Right lobe of liver (tissue), 6 donors: ENCODE measurements at regions not wholly inside any gene's neighbourhood (a gene's known extent, or its start where the extent isn't known, plus 50 kb on each side); places are given as distances from the start of the nearest gene placed in this dataset.

Experiments
- ATAC-seq, 4 donors: fragments of 200-7000 bp; cut with Tn5 transposase; one replicate each; pipeline ENCODE4 v1.9.1; 2020; ENCODE audit warnings: mild to moderate bottlenecking in 4 of 4, moderate library complexity in 4 of 4
- DNase-seq, 3 donors: peaks; one replicate each; pipeline ENCODE4 v3.0.0-alpha.2; 2020
- H3K27ac ChIP-seq, 3 donors: fragments of 200-600 bp; one replicate each; pipeline ENCODE4 v1.8.0; 2022
- H3K27me3 ChIP-seq, 2 donors: fragments of 200-600 bp; one replicate each; pipeline ENCODE4 v1.8.0; 2022
- H3K36me3 ChIP-seq, 4 donors: fragments of 200-600 bp; sonication (generic) in 1 of 4; one replicate each; pipeline versions ENCODE4 v1.5.1 to v1.8.0; 2017 to 2022; ENCODE audit warnings: control low read depth in 1 of 4
- H3K4me1 ChIP-seq, 4 donors: fragments of 200-600 bp; sonication (generic) in 1 of 4; one replicate each; pipeline versions ENCODE4 v1.5.1 to v1.8.0; 2017 to 2022; ENCODE audit warnings: control low read depth in 1 of 4
- H3K4me3 ChIP-seq, 3 donors: fragments of 200-600 bp; one replicate each; pipeline ENCODE4 v1.8.0; 2022
- H3K9me3 ChIP-seq, 4 donors: fragments of 200-600 bp; sonication (generic) in 1 of 4; one replicate each; pipeline versions ENCODE4 v1.5.1 to v1.8.0; 2017 to 2022; ENCODE audit warnings: control low read depth in 1 of 4
- CTCF ChIP-seq, 4 donors: fragments of 200-600 bp in 3 of 4; fragments of 450-650 bp in 1 of 4; IDR thresholded peaks; one replicate each; pipeline versions ENCODE4 v1.5.1 to v1.8.0; 2016 to 2022; ENCODE audit warnings: antibody characterized with exemption in 4 of 4, mild to moderate bottlenecking in 2 of 4
- POLR2A ChIP-seq: fragments of 450-650 bp; IDR thresholded peaks from one replicate; pipeline ENCODE4 v1.6.1; 2017; ENCODE audit warnings: antibody characterized with exemption, mild to moderate bottlenecking
- WGBS: methylation state at CpG from one replicate; pipeline ENCODE4 v1.1.6; 2018; ENCODE audit warnings: low coverage, low lambda C conversion rate; ENCODE audit not compliant: insufficient coverage; ENCODE audit errors: missing lambda C conversion rate; 5-methylcytosine and 5-hydroxymethylcytosine counted together
- intact Hi-C, 2 donors: fragments of 100-400 bp; cut with DNase I; formaldehyde crosslinking; loops; one replicate each; pipeline versions ENCODE4 v1.11.2 to v1.14.1; 2022
- donor health status: DM: no; HTN: yes; CAD: no.
- donor health status: DM: no; HTN: no; CAD: no.
- donor health status: DM: no; HTN: no; CAD: no.
- donor health status: DM: no; HTN: yes; CAD: no.
- donor health status: DM: no; HTN: yes; CAD: no.

DNA sequence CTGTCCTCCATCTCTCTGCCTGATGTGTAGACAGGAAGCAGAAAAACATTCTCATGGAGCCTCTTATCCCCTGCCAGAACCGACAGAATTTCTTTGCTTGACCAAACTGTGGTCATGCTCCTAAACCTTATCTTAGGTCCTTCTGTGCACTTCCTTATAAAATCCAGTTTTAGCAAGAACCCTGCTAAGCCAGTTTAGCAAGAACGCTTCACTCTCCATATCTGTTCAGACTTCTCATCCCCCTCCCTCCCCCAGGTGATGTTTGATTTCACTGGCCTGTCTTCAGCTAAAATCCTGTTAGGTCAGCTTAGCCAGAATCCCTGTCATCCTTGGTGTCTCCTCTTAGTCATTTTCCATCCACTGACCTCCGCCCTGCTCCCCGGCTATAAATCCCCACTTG is 1130.9 kb upstream of the PRKX start:
- Histone ChIP-seq H3K4me1 (no peaks in the 10 kb centered on the region), H3K27ac (no peak overlapping the region), H3K27me3 (no peaks in the 10 kb centered on the region), H3K36me3 (no peaks in the 10 kb centered on the region), H3K9me3 (no peaks in the 10 kb centered on the region), H3K4me3 (no peak overlapping the region)
- no peak for DNase-seq
- TF ChIP-seq POLR2A: no peak
- no peak for TF ChIP-seq CTCF (IDR thresholded peaks at IDR 0.05)
- WGBS: 50% methylated on average over 4 of the region's 4 CpGs
- intact Hi-C loops: no loop called here
- ATAC-seq: no peak

GRCh38 chrX:4841216-4841745 is 1127.8 kb upstream of the PRKX start:
- H3K4me1 ChIP-seq: peaks cover 0 to 2% (median 0%) of the 10 kb centered on the region in 4 donors
- H3K27me3 ChIP-seq: no peaks in the 10 kb centered on the region
- intact Hi-C loops: no loop called here
- WGBS: 11% methylated on average over 2 of the region's 2 CpGs
- no peaks in the 10 kb centered on the region for H3K36me3 ChIP-seq
- no peaks in the 10 kb centered on the region for H3K9me3 ChIP-seq
- H3K27ac ChIP-seq: no peak overlapping the region
- ATAC-seq (no peak), DNase-seq (no peak)
- no peak overlapping the region for H3K4me3 ChIP-seq
- TF ChIP-seq CTCF (IDR thresholded peaks at IDR 0.05) (no peak), POLR2A (no peak)

GRCh38 chrX:4831574-4831973 is 1118.1 kb upstream of the PRKX start:
- no peaks in the 10 kb centered on the region for H3K27me3 ChIP-seq
- ATAC-seq: no peak
- TF ChIP-seq POLR2A (no peak), CTCF (IDR thresholded peaks at IDR 0.05) (no peak)
- no peaks in the 10 kb centered on the region for H3K4me1 ChIP-seq
- H3K27ac ChIP-seq: no peak overlapping the region
- H3K9me3 ChIP-seq: no peaks in the 10 kb centered on the region
- H3K36me3 ChIP-seq: no peaks in the 10 kb centered on the region
- intact Hi-C loops: no loop called here
- 45% methylated on average over 1 of the region's 1 CpG for WGBS
- H3K4me3 ChIP-seq: no peak overlapping the region
- DNase-seq: no peak

DNA sequence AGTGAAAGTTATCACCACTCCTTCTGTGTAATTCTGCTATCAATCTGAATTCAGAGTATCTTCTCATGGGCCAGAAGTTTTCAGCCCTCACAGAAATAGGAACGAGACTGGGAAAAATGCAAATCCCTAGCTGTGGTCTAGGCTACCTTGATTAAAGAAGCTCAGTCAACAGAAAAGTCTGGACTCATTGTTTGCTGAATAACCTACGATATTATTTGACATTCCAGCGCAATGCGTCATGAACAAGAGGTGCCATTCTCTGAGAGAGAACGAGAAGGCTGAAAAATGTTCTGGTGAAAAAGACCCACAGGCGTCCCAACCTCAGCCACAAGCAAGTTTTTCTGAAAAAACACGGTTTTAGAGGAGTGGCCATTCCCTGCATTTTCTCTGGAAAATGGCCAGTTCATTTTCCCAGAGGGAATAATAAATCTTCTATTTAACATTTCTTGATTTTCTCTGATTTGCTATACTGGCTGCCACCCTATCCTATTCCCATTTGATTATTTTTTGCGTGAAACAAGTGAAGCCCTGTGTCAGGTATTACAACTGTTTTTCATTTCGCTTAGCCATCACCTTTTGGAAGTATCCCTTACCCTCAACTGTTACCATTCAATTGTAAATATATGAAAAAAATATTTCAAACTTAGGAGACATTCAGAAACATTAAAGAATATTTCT is 1117.6 kb upstream of the PRKX start:
- WGBS: 34% methylated on average over 9 of the region's 9 CpGs
- Histone ChIP-seq H3K36me3 (no peaks in the 10 kb centered on the region), H3K4me3 (no peak overlapping the region), H3K4me1 (no peaks in the 10 kb centered on the region), H3K9me3 (no peaks in the 10 kb centered on the region), H3K27me3 (no peaks in the 10 kb centered on the region), H3K27ac (no peak overlapping the region)
- DNase-seq (no peak), ATAC-seq (no peak)
- intact Hi-C loops: no loop called here
- no peak for TF ChIP-seq POLR2A
- TF ChIP-seq CTCF (IDR thresholded peaks at IDR 0.05): no peak
